GM19452 (cell line): ENCODE measurements at regions not wholly inside any gene's neighbourhood (a gene's known extent, or its start where the extent isn't known, plus 50 kb on each side); places are given as distances from the start of the nearest gene placed in this dataset.

ENCODE experiments used
- ATAC-seq: cut with Tn5 transposase; IDR thresholded peaks from one replicate; pipeline ENCODE4 v1.9.1; 2021; ENCODE audit not compliant: unreplicated experiment

DNA sequence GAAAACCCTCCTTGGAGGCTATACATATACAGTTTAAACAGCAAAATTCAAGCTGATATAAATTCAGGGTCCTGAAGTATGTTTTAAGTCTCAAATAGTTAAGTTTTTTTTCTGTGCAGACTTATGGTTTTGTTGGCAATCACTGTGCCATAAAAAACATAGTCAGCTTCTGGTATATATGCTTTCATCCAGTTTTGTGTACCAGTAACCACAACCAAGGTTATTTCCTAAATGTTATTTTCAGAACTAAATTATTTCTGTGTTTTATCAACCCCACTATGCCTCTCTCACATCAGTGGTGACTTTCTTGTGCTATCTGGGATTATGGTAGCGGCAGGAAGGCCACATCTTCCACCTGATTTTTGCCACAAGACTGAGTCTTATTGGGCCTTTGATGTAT lies 107.7 kb upstream of the SMARCA2 start:
- ATAC-seq, result no peak

DNA sequence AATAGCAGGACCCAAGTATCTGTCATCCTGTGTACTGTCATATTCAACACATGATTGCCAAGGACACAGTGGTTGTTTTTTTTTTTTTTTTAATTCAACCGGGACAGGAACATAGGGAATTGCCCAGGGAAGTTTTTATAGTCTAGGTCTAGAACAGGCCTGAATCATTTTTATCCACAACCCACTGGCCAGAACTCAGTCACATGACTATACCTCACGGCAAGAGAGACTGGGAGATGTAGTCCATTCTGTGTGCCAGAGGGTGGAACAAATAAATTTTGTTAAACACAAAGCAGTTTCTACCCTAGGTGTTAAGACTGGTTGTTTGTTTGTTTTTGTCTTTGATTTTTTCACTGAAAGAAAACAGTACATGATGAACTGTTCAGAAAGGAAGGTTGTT lies 105.8 kb upstream of the SMARCA2 start:
- no peak for ATAC-seq

DNA sequence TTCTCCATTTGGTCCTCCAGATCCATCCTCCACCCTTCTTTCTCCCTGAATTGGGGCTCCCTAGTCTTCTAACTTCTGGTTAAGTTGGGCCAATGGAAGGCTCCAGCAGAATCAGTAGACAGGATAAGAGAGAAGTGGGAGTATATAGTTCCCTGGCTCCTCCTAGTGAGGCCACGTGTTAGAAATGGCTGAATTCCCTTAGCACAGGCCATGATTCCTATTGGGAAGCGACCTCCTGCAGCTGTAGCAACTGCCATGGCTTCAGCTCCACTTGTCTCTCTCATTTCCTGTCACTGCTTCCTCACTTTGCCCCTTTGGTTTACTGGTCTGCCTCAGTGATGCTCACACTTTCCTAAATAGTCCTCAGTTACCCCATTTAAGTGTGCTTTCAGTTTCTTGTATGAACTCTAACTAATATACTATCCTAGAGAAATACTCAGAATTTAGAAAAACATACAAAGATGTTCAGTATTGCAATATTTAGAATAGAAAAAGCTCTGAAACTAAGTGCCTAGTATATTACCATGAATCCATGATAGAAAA lies 104.8 kb upstream of the SMARCA2 start:
- no peak for ATAC-seq

DNA sequence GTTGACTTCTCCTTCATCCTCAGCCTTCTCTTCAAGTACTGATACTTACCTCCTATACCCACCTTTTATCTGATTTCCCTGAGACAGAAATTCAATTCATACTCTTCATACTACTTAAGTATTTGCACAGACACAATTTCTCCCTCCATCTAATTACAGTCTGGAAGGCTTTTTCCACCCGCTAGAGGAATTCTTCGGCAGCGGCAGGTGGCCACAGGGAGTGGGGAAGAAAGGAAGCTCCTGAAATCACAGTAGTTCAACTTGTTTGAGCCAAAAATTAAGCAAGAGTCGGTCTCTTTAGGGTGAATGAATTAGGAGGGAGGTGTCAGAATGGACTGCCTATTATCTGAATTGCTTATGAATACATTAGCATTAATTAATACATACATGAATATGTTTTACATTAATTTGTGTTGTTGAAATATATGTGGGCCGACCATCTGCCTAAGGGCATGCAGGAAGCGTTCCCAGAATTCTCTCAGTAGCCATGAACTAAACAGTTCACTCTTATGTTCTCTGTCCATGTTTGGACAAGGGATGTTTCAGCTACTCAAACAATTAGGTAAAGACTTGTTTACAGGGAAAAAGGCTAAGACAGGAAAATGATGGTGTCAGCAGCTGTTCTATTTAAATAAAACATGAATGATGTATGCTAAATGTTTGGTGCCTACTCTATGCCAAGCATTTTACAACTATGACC lies 101.4 kb upstream of the SMARCA2 start:
- ATAC-seq, result no peak

DNA sequence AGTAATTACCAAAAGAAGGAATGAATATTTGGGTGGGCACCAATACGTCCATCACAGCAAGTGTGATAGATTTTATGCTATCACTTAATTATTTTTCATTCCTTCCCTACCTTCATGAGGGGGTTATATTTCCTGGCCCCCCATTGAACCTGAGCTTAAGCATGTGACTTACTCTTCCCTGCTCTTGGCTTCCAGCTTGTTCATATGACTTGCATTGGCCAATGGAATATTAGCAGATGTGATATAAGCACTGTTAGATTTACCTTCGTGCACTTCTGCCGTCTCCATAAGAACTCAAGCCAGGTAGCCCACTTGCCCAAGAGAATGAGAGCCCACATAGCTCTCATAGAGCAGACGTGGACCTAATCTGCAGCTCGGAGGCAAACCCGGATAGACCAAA lies 99.1 kb upstream of the SMARCA2 start:
- ATAC-seq, result no peak

DNA sequence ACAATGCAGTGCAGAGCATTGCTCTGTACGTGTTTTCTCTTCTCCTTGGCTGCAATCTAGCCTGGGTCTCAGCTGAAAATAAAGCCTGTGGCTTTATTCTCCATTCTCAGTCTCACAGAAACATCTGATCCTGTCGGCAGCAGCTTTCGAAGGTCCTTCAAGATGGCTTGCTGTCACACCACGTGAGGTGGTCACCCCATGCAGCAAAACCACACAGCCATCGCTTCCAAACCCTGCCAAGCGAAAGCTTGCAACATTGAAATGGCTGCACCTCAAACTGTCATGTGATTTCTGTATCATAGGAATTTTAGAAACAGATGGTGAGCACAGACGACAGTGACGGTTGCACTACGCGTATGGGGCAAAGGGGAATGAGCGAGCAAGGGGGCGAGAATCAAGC lies 98.5 kb upstream of the SMARCA2 start:
- no peak for ATAC-seq

DNA sequence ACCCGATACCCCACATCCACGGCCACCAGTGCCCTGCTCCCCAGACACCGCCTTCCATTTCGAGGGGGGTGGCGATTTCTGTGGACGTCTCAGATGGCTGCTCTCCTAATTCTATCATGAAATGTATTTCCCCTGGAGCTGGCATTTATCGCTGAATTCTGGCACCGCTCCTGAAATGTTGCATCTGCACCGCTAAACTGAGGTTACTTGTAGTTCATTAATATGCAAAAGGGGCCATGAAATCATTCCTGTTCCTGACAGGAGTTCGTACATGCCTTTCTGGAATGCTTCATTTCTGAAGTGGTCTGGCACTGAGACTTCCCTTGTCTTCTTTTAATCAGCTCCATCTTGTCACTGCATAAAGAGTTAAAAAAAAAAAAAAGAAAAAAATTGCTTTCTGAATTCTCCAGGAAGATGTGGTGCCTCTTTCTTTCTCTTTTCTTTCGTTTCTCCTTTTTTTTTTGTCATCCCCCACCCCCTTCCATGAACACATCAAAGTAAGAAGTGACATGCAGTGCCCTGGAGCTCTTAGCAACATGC lies 97.7 kb upstream of the SMARCA2 start:
- ATAC-seq, result no peak

DNA sequence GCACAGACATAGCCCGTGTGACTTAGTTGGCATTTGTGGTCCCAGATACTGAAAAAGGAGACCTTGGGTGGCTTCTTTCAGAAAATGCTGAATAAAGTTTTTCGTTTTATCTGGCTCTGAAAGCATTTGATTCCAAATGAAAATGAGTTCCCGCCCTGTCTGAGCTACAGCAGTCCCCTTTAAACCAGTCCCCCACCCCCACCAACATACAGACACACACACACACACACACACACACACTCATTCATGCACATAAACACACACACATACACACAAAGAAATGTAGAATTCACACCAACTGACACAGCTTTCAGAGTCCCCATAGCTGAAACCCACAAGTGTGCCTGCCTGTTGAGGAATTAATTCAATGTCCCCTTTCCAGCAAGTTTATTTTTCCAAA lies 97.0 kb upstream of the SMARCA2 start:
- ATAC-seq, result no peak

DNA sequence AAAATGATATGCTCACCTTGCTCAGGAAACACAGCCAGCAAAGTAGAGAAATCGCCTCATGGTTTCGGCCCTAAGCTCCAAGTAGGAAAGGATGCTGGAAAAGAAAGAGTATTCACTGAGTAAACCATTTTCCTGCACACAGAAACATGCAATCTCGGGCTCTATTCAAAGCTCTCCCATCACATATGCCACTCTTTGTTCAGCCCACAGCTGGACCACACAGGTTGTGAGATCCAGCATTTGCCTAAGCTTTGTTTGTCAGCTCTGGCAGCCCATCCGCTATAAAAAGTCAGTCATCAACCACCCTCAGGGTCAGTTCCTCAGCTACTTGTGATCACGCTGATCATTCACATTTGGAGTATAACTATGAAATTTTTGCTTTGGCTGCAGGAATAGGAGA lies 96.5 kb upstream of the SMARCA2 start:
- ATAC-seq, result no peak

DNA sequence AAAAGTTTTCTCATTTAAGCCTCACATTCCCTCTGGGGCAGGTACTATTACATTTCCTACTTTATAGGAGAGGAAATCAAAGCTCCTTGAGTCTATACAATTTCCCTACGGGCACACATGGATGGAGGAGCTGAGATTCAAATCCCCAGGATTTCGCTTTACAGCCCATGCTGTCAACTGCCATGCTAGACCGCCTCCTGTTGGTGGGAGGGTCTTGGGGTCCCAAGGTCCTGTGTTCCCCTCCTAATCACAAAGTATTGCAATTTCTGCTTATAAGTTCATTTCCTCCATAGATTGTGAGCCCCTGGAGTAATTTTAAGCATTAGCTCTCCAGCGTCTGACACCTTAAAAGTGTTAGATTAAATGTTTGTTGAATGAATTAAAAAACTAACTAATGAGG lies 95.9 kb upstream of the SMARCA2 start:
- ATAC-seq, result no peak

DNA sequence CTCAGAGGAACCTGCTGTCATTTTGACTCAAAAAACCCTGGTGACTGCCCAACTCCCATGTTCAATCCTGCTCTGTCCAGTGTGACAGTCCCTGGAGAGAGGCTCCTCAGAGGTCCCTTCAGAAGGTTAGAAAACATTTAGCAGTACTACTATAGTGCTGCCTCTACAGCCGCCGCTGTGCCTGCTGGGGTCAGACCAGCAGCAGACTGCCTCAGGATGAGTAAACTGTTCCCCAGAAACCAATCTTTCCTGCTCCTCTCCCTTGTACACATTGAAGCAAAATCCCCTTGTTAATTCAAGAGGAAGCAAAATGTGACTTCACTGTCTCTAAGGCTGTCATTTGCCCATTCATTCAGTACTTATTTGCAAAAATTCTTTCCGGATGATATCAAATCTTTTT lies 94.8 kb upstream of the SMARCA2 start:
- no peak for ATAC-seq

DNA sequence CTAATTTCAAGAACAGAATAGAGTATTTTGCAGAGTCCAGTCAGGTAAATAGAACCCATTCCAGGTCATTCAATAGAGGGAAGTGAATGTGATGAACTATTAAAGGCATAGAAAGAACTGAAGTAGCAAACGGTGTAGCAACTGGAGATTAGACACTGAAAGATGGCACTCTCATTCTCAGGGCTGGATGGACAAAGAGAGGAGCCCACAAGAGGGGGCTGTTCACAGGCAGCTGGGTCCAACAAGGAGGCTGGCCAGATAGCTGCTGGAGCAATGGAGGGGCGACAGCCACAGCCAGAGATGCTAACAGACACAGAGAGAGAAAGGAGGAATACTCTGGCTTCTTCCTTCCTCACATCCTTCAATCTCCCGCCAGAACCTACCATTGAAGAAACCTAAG lies 93.1 kb upstream of the SMARCA2 start:
- no peak for ATAC-seq

DNA sequence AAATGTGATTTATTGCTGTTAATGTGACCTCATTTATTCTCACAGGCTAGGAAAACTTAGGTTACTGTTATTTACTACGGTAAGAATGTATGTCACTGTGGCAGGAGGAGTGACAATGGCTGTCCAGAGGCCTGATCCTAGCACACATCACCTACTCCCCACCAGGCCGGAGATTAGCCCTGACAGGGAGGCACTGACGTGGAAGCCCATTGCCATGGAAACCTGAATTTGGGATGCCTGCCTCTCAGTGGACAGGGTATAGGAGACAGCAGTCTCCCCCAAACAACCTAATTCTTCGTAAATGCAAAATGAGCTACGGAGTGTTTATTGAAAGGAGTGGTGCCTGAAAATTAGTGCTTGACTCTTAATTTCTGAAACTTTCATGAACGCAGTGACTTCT lies 87.6 kb upstream of the SMARCA2 start:
- ATAC-seq, result no peak

DNA sequence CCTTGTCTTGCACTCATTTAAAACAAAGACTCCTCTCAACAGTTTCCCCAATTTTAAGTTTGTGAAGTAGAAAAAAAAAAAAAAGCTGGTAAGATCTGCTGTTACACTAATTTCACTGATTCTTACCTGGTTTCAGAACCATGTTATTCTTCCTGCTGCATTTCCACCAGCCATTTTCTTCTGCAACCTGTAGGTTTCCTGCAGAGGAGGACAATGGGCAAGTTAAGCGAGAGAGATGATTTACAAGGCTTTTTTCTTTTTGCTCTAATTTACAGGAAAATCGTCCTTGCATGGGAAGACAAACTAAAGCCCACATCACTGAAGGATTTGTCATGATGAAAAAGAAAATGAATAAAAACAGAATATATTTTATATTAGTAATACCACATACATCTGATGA lies 86.0 kb upstream of the SMARCA2 start:
- ATAC-seq, result no peak

DNA sequence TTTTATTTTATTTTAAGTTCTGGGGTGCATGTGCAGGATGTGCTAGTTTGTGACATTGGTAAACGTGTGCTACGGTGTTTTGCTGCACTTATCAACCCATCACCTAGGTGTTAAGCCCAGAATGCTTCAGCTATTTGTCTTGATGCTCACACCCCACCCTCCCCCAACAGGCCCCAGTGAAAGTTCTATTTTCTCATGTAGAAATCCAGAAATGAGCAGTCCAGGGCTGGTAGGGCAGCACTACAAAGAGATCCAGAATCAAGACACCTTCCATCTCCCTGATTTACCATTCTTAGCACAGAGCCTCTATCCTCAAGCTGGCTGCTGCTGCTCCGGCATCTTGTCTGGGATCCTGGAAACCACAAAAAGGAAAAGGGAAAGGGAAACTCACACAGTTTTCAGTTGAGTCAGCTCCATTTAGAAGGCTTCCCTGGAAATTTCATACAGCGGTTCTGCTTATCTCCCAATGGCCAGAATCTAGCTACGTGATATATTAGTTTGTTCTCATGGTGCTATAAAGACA lies 85.4 kb upstream of the SMARCA2 start:
- peak; percentile 53 for ATAC-seq

DNA sequence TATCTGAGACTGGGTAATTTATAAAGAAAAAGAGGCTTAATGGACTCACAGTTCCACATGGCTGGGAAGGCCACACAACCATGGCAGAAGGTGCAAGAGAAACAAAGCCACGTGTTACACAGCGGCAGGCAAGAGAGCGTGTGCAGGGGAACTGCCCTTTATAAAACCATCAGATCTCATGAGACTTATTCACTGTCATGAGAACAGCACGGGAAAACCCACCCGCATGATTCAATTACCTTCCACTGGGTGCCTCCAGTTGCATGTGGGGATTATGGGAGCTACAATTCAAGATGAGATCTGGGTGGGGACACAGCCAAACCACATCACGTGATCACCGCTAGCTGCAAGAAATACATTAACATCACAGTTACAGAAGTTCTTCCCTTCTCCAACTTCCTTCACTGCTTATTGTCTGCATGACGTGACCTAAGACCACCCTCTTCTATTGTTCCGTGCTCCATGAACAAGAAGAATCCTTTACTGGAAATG lies 84.9 kb upstream of the SMARCA2 start:
- peak; percentile 49 for ATAC-seq

DNA sequence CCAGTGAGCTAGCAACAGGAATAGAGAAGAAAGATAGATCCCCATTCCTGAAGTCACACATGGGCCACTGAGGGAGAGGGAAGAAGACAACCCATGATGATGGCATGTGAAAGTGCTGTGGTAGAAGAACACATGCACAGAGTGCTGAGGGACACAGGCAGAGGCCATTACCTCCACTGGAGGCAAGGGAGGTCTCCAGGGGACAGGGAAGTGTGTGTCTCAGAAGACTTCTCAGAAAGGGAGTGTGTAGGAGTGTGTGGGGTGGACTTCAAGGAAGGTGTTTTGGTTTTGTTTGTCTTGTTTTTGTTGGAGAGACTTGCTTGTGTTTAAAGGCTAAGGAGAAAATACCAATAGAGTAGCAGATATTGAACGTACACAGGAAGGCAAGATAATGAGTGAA lies 77.0 kb upstream of the SMARCA2 start:
- ATAC-seq, result no peak

DNA sequence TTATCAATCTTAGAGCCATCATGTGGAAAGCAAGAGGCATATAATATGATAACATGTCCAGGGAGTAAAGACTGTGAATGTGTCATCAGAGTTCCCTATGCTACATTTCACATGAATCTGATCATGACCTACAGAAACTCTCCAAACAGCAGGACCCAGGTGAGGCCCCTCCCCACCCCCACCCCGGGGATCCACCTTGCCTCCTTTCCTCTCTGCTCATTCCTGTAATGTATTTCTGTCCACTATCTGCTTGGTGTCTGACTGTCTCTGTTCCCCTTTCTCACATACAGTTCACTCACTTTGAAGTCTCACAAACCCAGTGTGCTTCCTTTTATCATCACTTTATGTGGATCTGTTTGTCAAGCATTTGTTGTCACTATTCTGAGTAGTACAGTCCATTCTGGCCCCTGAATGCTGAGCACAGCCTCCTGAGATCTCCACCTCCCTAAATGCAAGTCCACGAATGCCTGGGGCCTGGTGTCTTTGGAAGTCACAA lies 76.4 kb upstream of the SMARCA2 start:
- no peak for ATAC-seq

DNA sequence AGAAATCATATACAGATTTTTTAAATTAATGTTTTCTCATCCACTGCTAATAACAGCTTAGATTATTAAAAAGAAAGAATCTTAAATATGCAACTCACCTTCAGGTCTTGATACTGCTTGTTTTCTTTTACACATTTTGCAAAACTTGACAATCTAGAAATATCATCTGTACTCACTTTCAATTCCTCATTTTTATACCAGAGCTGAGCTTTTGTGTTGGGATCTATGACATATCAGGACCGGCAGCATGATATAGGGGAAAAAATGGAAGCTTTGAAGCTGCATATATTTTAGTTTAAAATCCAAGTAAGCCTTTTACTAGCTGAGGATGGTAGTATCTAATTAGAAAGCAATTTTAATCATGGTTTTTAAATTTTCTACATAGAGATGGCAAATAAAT lies 75.7 kb upstream of the SMARCA2 start:
- ATAC-seq, result peak; percentile 33

DNA sequence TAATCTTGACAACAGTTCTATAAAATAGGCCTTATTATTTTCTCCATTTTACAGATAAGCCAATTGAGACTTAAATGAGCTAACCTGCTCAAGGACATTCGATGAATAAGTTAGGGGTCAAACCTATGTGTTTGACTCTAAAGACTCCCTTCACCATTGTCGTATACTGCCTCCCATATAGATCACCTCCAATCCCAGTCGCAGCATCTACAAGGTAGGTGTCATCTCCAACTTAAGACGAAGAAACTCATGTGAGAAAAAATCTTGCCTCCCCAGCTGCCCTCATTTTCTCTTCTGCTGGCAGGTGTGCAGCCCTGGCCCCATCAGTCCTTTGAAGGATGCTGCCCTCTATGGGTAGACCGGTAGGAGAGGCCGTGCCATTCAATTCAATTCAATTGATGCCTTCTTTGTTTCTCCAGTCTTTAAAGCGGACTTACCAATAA lies 75.2 kb upstream of the SMARCA2 start:
- ATAC-seq, result peak; percentile 83

DNA sequence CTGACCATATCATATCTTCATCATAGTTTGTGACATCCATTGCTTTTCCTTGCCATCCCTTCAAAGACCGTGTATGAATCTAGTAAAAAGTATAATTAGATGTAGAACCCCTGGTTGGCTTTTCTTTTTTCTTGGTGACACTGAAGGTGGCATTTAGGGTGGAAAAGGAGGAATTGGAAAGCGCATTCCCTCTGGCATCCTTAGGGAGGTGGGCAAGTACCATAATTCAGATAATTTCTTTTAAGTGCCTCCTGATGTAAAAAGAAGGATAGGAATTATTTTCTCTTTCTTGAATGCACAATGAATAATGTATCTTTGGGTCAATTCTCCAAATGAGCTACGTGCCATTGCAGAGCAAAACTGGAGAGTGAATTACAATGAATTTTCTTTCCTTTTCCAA lies 73.2 kb upstream of the SMARCA2 start:
- ATAC-seq, result no peak

DNA sequence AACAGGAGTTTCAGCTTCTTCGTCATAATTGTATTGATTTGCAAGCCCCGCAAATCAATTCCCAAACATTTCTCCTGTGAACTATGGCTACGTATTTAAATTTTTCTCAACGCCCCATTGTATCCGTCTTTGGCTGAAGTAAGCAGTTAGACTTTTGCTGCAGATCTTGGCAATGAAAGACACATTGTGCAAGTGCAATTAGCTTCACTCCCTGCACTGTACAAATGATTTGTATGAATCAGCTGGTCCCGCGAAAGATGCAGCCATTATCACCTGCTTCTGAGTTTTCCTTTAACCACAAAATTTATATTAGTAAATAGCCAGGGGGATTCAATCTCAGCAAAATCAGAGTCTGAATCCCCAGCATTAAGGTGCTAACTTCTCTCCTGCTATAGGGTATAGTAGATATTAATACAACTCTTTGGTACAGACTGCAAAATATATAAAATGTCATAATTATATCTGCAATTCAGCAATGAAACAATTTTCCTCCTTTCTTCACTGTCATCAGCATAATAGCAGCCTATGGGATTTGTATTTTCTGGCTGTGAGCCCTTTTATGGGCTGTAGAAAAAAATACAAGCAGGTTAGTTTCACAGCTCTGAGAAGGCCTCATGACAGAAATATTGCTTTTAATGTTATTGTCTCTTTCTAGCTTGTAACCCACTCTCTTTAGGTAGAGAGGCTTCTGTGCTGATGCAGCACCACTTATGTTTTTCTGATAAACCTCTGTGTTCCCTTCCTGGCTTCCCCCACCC lies 68.4 kb upstream of the SMARCA2 start:
- no peak for ATAC-seq
